Spinal cord (tissue), 9 donors: ENCODE measurements at regions not wholly inside any gene's neighbourhood (a gene's known extent, or its start where the extent isn't known, plus 50 kb on each side); places are given as distances from the start of the nearest gene placed in this dataset.

Experiments used
- DNase-seq, 6 donors: peaks; one replicate each; pipeline versions ENCODE4 v3.0.0 to v3.0.0-alpha.2; 2013 to 2015; ENCODE audit warnings: low spot score in 6 of 6, low read depth in 4 of 6
- H3K27ac ChIP-seq: one replicate; pipeline ENCODE4 v1.5.1; 2013; ENCODE audit warnings: low read depth, low read length, control low read depth
- H3K27me3 ChIP-seq: one replicate; pipeline ENCODE4 v1.6.1; 2013; ENCODE audit warnings: low read length; ENCODE audit not compliant: control insufficient read depth, insufficient read depth
- H3K36me3 ChIP-seq: one replicate; pipeline ENCODE4 v1.6.1; 2013; ENCODE audit warnings: low read length; ENCODE audit not compliant: control insufficient read depth, insufficient read depth
- H3K4me1 ChIP-seq: one replicate; pipeline ENCODE4 v1.6.1; 2013; ENCODE audit warnings: low read length; ENCODE audit not compliant: control insufficient read depth, insufficient read depth
- H3K4me3 ChIP-seq: one replicate; pipeline ENCODE4 v1.5.1; 2013; ENCODE audit warnings: low read depth, low read length, control low read depth
- H3K9me3 ChIP-seq: one replicate; pipeline ENCODE4 v1.6.1; 2013; ENCODE audit warnings: low read length; ENCODE audit not compliant: control insufficient read depth, insufficient read depth
- WGBS: methylation state at CpG from one replicate; pipeline ENCODE4 v1.1.5; 2013; ENCODE audit warnings: missing lambda C conversion rate; ENCODE audit not compliant: insufficient coverage; 5-methylcytosine and 5-hydroxymethylcytosine counted together
- donor health status: healthy.

GRCh38 chr3:171955598-171955997 lies 83.8 kb upstream of the FNDC3B start:
- peak in 2 of 6 donors; percentile 20 to 51 for DNase-seq
- H3K9me3 ChIP-seq = no peaks in the 10 kb centered on the region
- no CpG with 5 or more reads among the region's 3 CpGs for WGBS
- H3K36me3 ChIP-seq = no peaks in the 10 kb centered on the region
- H3K27ac ChIP-seq = peak overlapping the region; percentile 72
- H3K27me3 ChIP-seq = no peaks in the 10 kb centered on the region
- H3K4me1 ChIP-seq = peaks cover 17% of the 10 kb centered on the region
- no peak overlapping the region for H3K4me3 ChIP-seq

- H3K27me3 ChIP-seq = no peaks in the 10 kb centered on the region
- H3K4me3 ChIP-seq = no peak overlapping the region
- H3K4me1 ChIP-seq = peaks cover 17% of the 10 kb centered on the region
- H3K27ac ChIP-seq = peak overlapping the region; percentile 72
- H3K9me3 ChIP-seq = no peaks in the 10 kb centered on the region
- DNase-seq = peak in 4 of 6 donors; percentile 39 to 80 (median 60)
- WGBS = 71% methylated on average over 3 of the region's 13 CpGs
- H3K36me3 ChIP-seq = no peaks in the 10 kb centered on the region
Measured at GRCh38 chr3:171956181-171956683, 83.1 kb upstream of the FNDC3B start.

DNA sequence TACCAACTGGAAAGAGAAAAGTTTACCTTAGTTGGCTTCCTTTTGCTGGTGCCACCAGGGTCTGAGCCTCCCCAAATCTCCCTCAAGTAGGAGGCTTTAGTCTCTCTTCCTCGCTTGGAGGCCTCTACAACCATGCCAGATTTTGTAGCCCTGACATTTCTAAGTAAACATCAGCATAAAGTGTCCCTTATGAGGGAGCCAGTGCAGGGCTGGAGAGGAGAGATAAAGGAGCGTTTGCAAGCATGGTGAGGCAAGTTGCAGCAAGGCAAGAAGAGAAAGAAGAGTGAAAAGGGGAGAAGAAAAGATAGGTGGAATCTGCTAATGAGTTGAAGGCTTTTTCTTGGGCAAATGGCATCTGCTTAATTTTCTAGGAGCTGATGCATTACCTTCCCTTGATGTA lies 82.7 kb upstream of the FNDC3B start:
- Histone ChIP-seq H3K9me3 (no peaks in the 10 kb centered on the region), H3K4me3 (no peak overlapping the region), H3K36me3 (no peaks in the 10 kb centered on the region), H3K4me1 (peaks cover 17% of the 10 kb centered on the region), H3K27me3 (no peaks in the 10 kb centered on the region), H3K27ac (peak overlapping the region; percentile 72)
- peak in 1 of 6 donors; percentile 14 for DNase-seq
- WGBS = 20% methylated on average over 1 of the region's 2 CpGs

- Histone ChIP-seq H3K36me3 (no peaks in the 10 kb centered on the region), H3K27ac (no peak overlapping the region), H3K27me3 (no peaks in the 10 kb centered on the region), H3K4me3 (no peak overlapping the region), H3K4me1 (peaks cover 12% of the 10 kb centered on the region), H3K9me3 (no peaks in the 10 kb centered on the region)
- DNase-seq = peak in 1 of 6 donors; percentile 36
- 100% methylated on average over 1 of the region's 10 CpGs for WGBS
Measured at GRCh38 chr3:171959532-171960089, 79.8 kb upstream of the FNDC3B start.

GRCh38 chr3:171960159-171960558 lies 79.2 kb upstream of the FNDC3B start:
- WGBS = 59% methylated on average over 3 of the region's 4 CpGs
- no peaks in the 10 kb centered on the region for H3K36me3 ChIP-seq
- H3K4me3 ChIP-seq = no peak overlapping the region
- DNase-seq = no peak
- H3K27ac ChIP-seq = no peak overlapping the region
- H3K4me1 ChIP-seq = peaks cover 12% of the 10 kb centered on the region
- no peaks in the 10 kb centered on the region for H3K9me3 ChIP-seq
- no peaks in the 10 kb centered on the region for H3K27me3 ChIP-seq

- no peaks in the 10 kb centered on the region for H3K36me3 ChIP-seq
- no peak overlapping the region for H3K4me3 ChIP-seq
- H3K9me3 ChIP-seq = no peaks in the 10 kb centered on the region
- H3K4me1 ChIP-seq = peaks cover under 1% of the 10 kb centered on the region
- no peaks in the 10 kb centered on the region for H3K27me3 ChIP-seq
- H3K27ac ChIP-seq = no peak overlapping the region
- no peak for DNase-seq
- no CpG with 5 or more reads among the region's 7 CpGs for WGBS
Measured at GRCh38 chr3:171962137-171962720, 77.1 kb upstream of the FNDC3B start.

GRCh38 chr3:171963546-171963945 lies 75.8 kb upstream of the FNDC3B start:
- no CpG with 5 or more reads among the region's 3 CpGs for WGBS
- no peak for DNase-seq
- Histone ChIP-seq H3K36me3 (no peaks in the 10 kb centered on the region), H3K4me3 (no peak overlapping the region), H3K27ac (no peak overlapping the region), H3K9me3 (no peaks in the 10 kb centered on the region), H3K4me1 (no peaks in the 10 kb centered on the region), H3K27me3 (no peaks in the 10 kb centered on the region)

DNA sequence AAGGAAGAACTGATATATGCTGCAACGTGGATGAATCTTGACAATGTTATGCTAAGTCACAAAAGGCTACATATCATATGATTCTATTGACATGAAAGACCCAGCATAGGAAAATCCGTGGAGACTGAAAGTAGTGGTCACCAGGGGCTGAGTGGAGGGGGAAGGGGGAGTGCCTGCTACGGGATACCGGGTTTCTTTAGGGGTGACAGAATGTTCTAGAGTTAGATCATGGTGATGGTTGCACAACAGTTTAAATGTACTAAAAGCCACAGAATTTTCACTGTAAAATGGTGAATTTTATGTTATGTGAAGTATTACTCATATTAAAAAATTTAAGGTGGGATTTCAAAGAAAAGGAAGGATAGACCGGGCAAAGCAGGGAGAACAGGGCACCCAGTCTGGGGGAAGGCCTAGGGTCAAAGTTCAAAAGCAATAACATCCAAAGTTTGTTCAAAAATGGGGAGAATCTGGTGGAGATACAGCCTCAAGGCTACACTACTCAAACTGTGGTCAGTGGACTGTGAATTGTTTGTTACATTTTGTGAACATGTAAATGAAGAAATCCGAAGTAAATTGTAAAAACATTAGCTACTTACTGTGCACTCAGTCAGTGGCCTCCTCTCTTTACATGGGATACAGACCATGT lies 74.2 kb upstream of the FNDC3B start:
- DNase-seq = no peak
- Histone ChIP-seq H3K27ac (no peak overlapping the region), H3K4me1 (no peaks in the 10 kb centered on the region), H3K27me3 (no peaks in the 10 kb centered on the region), H3K4me3 (no peak overlapping the region), H3K9me3 (no peaks in the 10 kb centered on the region), H3K36me3 (no peaks in the 10 kb centered on the region)
- 100% methylated on average over 3 of the region's 6 CpGs for WGBS

DNA sequence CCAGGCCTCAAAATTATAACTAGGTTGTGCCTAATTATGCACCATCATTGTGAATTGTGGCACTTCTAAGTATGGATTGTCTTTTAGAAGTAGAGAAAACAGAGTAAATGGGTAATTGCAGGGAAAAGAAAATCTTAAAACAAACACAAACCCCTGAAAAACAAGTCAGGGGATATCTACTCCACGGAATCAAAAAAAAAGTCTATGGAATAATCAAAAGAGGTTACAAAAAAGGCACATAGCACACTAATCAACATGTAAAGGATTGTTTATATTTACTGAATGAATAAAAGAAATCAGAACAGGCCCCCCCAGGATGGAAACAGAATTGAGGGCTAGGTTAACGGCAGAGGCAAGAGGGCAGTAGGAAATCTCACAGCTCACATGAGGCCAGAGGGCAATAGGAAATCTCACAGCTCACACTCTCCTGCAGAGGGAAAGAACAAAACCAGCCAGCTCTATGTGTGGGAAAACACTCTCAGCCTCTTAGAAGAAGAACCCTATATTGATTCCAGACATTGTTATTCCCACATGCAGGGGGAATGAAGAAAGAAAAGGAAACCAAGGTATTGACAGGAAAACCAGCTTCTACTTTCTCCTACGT lies 72.7 kb upstream of the FNDC3B start:
- no peak for DNase-seq
- H3K4me3 ChIP-seq = no peak overlapping the region
- peak overlapping the region; percentile 72 for H3K27ac ChIP-seq
- no peaks in the 10 kb centered on the region for H3K4me1 ChIP-seq
- no peaks in the 10 kb centered on the region for H3K36me3 ChIP-seq
- no peaks in the 10 kb centered on the region for H3K27me3 ChIP-seq
- H3K9me3 ChIP-seq = no peaks in the 10 kb centered on the region
- WGBS = no CpG with 5 or more reads among the region's 3 CpGs
